H1 (cell line): ENCODE measurements at regions not wholly inside any gene's neighbourhood (a gene's known extent, or its start where the extent isn't known, plus 50 kb on each side); places are given as distances from the start of the nearest gene placed in this dataset.

ENCODE experiments used
- CTCF ChIA-PET: fragments of 300-600 bp; sonication (Branson Sonifier 250); formaldehyde crosslinking; loops from one replicate; lab custom pipeline; 2021; ENCODE audit not compliant: partially characterized antibody; lab: Charles Lee
- POLR2A ChIA-PET: fragments of 300-600 bp; sonication (Branson Sonifier 250); formaldehyde crosslinking; loops from one replicate; lab custom pipeline; 2021; ENCODE audit warnings: inconsistent platforms; ENCODE audit not compliant: partially characterized antibody; lab: Charles Lee
- DNase-seq, 2 experiments: peaks; one replicate each; pipeline versions ENCODE4 v3.0.0 to v3.0.0-alpha.2; 2010 to 2022; ENCODE audit warnings: low spot score in 2 of 2, low read depth in 1 of 2, mixed read lengths in 1 of 2
- FAIRE-seq: peaks from 2 replicates; lab custom pipeline; 2011; peaks lifted over from hg19 to GRCh38; lab: Jason Lieb, UNC
- H2AFZ ChIP-seq: 2 replicates; pipeline ENCODE4 v1.8.1; 2012; ENCODE audit warnings: low read length, inconsistent platforms
- H2AK5ac ChIP-seq: 2 replicates; pipeline ENCODE4 v1.6.1; 2013; ENCODE audit warnings: low read depth, low read length
- H2BK120ac ChIP-seq: replicated peaks from 2 replicates; pipeline ENCODE3; 2013; ENCODE audit warnings: low read depth, low read length, inconsistent platforms
- H2BK12ac ChIP-seq: 2 replicates; pipeline ENCODE4 v1.6.1; 2013; ENCODE audit warnings: low read depth, low read length
- H2BK15ac ChIP-seq: 2 replicates; pipeline ENCODE4 v1.6.1; 2013; ENCODE audit warnings: low read length
- H2BK20ac ChIP-seq: 2 replicates; pipeline ENCODE4 v1.6.1; 2013; ENCODE audit warnings: low read length
- H2BK5ac ChIP-seq: 2 replicates; pipeline ENCODE4 v1.6.1; 2013; ENCODE audit warnings: low read depth, low read length
- H3K14ac ChIP-seq: 2 replicates; pipeline ENCODE4 v1.6.1; 2013; ENCODE audit warnings: inconsistent platforms; ENCODE audit not compliant: insufficient read length
- H3K18ac ChIP-seq: 2 replicates; pipeline ENCODE4 v1.6.1; 2013; ENCODE audit warnings: low read length; ENCODE audit errors: extremely low read depth
- H3K23ac ChIP-seq: 2 replicates; pipeline ENCODE4 v1.6.1; 2013; ENCODE audit warnings: inconsistent platforms; ENCODE audit not compliant: insufficient read length
- H3K23me2 ChIP-seq: 2 replicates; pipeline ENCODE4 v1.6.1; 2013; ENCODE audit warnings: low read depth, low read length
- H3K27ac ChIP-seq: 2 replicates; pipeline ENCODE4 v1.6.1; 2011; ENCODE audit warnings: low read depth, low read length, inconsistent platforms
- H3K27me3 ChIP-seq, 4 experiments: replicated peaks in 1 of 4; 1 replicate in 1 of 4; 2 replicates in 3 of 4; pipeline versions ENCODE4 v1.6.1 to v1.8.1; 2011 to 2013; ENCODE audit warnings: low read length in 3 of 4, mild to moderate bottlenecking in 3 of 4, inconsistent platforms in 2 of 4, mixed read lengths in 2 of 4, moderate library complexity in 1 of 4; ENCODE audit not compliant: control insufficient read depth in 3 of 4, insufficient read depth in 3 of 4; ENCODE audit errors: extremely low read depth in 1 of 4
- H3K36me3 ChIP-seq, 4 experiments: 2 replicates each; pipeline versions ENCODE4 v1.6.1 to v1.8.1; 2011 to 2013; ENCODE audit warnings: mild to moderate bottlenecking in 4 of 4, low read length in 3 of 4, moderate library complexity in 2 of 4, control low read depth in 1 of 4, inconsistent platforms in 1 of 4; ENCODE audit not compliant: insufficient read depth in 4 of 4, control insufficient read depth in 2 of 4
- H3K4ac ChIP-seq: replicated peaks from 2 replicates; pipeline ENCODE3; 2013; ENCODE audit warnings: low read length, low read depth, mixed read lengths, inconsistent platforms; ENCODE audit not compliant: insufficient read length
- H3K4me1 ChIP-seq, 4 experiments: replicated peaks in 1 of 4; 1 replicate in 1 of 4; 2 replicates in 3 of 4; pipeline versions ENCODE4 v1.6.1 to v1.8.1; 2011 to 2013; ENCODE audit warnings: low read length in 3 of 4, inconsistent platforms in 2 of 4, mixed read lengths in 1 of 4; ENCODE audit not compliant: insufficient read depth in 4 of 4, control insufficient read depth in 3 of 4
- H3K4me2 ChIP-seq, 2 experiments: 2 replicates each; pipeline versions ENCODE4 v1.6.1 to v1.8.1; 2011 to 2013; ENCODE audit warnings: low read depth in 2 of 2, low read length in 2 of 2, control low read depth in 1 of 2, inconsistent platforms in 1 of 2, mild to moderate bottlenecking in 1 of 2; ENCODE audit not compliant: insufficient read depth in 1 of 2
- H3K4me3 ChIP-seq, 4 experiments: fragments of 200-600, 300-600 bp in 1 of 4; sonication (generic), shearing (Covaris generic), sonication (Bioruptor Twin) in 1 of 4; 2 replicates each; pipeline versions ENCODE4 v1.5.1 to v1.8.1; 2011 to 2016; ENCODE audit warnings: low read length in 4 of 4, low read depth in 3 of 4, control low read depth in 2 of 4, inconsistent platforms in 2 of 4, mild to moderate bottlenecking in 2 of 4, mixed read lengths in 1 of 4, moderate library complexity in 1 of 4; ENCODE audit not compliant: insufficient read depth in 2 of 4; ENCODE audit errors: extremely low read depth in 1 of 4
- H3K56ac ChIP-seq: replicated peaks from 2 replicates; pipeline ENCODE3; 2013; ENCODE audit warnings: low read depth, mild to moderate bottlenecking, mixed read lengths, low read length, inconsistent platforms; ENCODE audit not compliant: insufficient read length
- H3K79me1 ChIP-seq: 2 replicates; pipeline ENCODE4 v1.6.1; 2013; ENCODE audit warnings: low read depth, low read length, control low read depth
- H3K79me2 ChIP-seq, 2 experiments: 2 replicates each; pipeline versions ENCODE4 v1.6.1 to v1.8.1; 2012 to 2013; ENCODE audit warnings: low read length in 2 of 2, mild to moderate bottlenecking in 2 of 2, inconsistent platforms in 1 of 2; ENCODE audit not compliant: insufficient read depth in 2 of 2, control insufficient read depth in 1 of 2
- H3K9ac ChIP-seq, 4 experiments: replicated peaks in 1 of 4; 1 replicate in 1 of 4; 2 replicates in 3 of 4; pipeline versions ENCODE4 v1.6.1 to v1.8.1; 2011 to 2013; ENCODE audit warnings: low read depth in 3 of 4, low read length in 3 of 4, control low read depth in 2 of 4, mild to moderate bottlenecking in 2 of 4, moderate library complexity in 2 of 4, inconsistent platforms in 1 of 4; ENCODE audit errors: extremely low read depth in 1 of 4
- H3K9me3 ChIP-seq, 2 experiments: 2 replicates each; pipeline versions ENCODE4 v1.6.1 to v1.8.1; 2012 to 2013; ENCODE audit warnings: mild to moderate bottlenecking in 2 of 2, moderate library complexity in 2 of 2, control low read depth in 1 of 2, inconsistent platforms in 1 of 2, low read depth in 1 of 2, low read length in 1 of 2, mixed read lengths in 1 of 2; ENCODE audit not compliant: insufficient read depth in 2 of 2
- H4K20me1 ChIP-seq, 2 experiments: replicated peaks in 1 of 2; 2 replicates each; pipeline versions ENCODE3 to v1.8.1; 2011 to 2013; ENCODE audit warnings: inconsistent platforms in 2 of 2, low read length in 2 of 2, mild to moderate bottlenecking in 1 of 2; ENCODE audit not compliant: insufficient read depth in 2 of 2, control insufficient read depth in 1 of 2
- H4K5ac ChIP-seq: 2 replicates; pipeline ENCODE4 v1.6.1; 2013; ENCODE audit warnings: low read length, low read depth, mixed read lengths, inconsistent platforms; ENCODE audit not compliant: insufficient read length
- H4K8ac ChIP-seq: 2 replicates; pipeline ENCODE4 v1.8.0; 2013; ENCODE audit warnings: mild to moderate bottlenecking, moderate library complexity, low read length, inconsistent platforms; ENCODE audit not compliant: insufficient read depth; ENCODE audit errors: extremely low read depth
- H4K91ac ChIP-seq: replicated peaks from 2 replicates; pipeline ENCODE3; 2013; ENCODE audit warnings: low read length, mixed read lengths, inconsistent platforms; ENCODE audit not compliant: insufficient read length
- CBX8 ChIP-seq: fragments of 300-800, 300-1000 bp; sonication (generic); IDR thresholded peaks from 2 replicates; pipeline ENCODE4 v1.7.1; 2016; ENCODE audit warnings: low read depth, low read length, borderline replicate concordance
- GTF2F1 ChIP-seq: IDR thresholded peaks from 2 replicates; pipeline ENCODE4 v1.6.1; 2012; ENCODE audit warnings: low read depth, low read length, improper control_type of control experiment, borderline replicate concordance
- KDM4A ChIP-seq: IDR thresholded peaks from one replicate; pipeline ENCODE4 v1.7.1; 2012; ENCODE audit warnings: low read depth, mild to moderate bottlenecking, moderate library complexity, low read length, inconsistent platforms; ENCODE audit not compliant: severe bottlenecking
- NRF1 ChIP-seq: IDR thresholded peaks from 2 replicates; pipeline ENCODE4 v1.6.1; 2011; ENCODE audit warnings: mild to moderate bottlenecking, low read depth, low read length, improper control_type of control experiment
- POLR2A ChIP-seq, 2 experiments: IDR thresholded peaks; 1 replicate in 1 of 2; 2 replicates in 1 of 2; pipeline ENCODE4 v1.6.1; 2011; ENCODE audit warnings: low read depth in 2 of 2, low read length in 2 of 2, mild to moderate bottlenecking in 2 of 2; ENCODE audit errors: control extremely low read depth in 1 of 2
- POLR2AphosphoS5 ChIP-seq: IDR thresholded peaks from 2 replicates; pipeline ENCODE4 v1.6.1; 2011; ENCODE audit warnings: low read depth, low read length
- SIRT6 ChIP-seq: IDR thresholded peaks from one replicate; pipeline ENCODE4 v1.7.1; 2012; ENCODE audit warnings: low read length, inconsistent platforms
- TAF7 ChIP-seq: optimal IDR thresholded peaks from 2 replicates; pipeline ENCODE3; 2011; ENCODE audit warnings: low read depth, mild to moderate bottlenecking, inconsistent platforms, low read length, moderate library complexity, borderline replicate concordance
- TBP ChIP-seq: IDR thresholded peaks from 2 replicates; pipeline ENCODE4 v1.6.1; 2011; ENCODE audit warnings: low read depth, low read length, improper control_type of control experiment
- WGBS, 2 experiments: shearing (Covaris generic) in 1 of 2; methylation state at CpG; one replicate each; pipeline versions ENCODE4 v1.1.6 to v1.1.7; 2013 to 2015; ENCODE audit warnings: low lambda C conversion rate in 2 of 2, mixed read lengths in 2 of 2, inconsistent platforms in 1 of 2, low coverage in 1 of 2, missing lambda C conversion rate in 1 of 2; ENCODE audit not compliant: insufficient replicate concordance in 2 of 2, insufficient coverage in 1 of 2, insufficient read length in 1 of 2; ENCODE audit errors: extremely low coverage in 1 of 2, missing lambda C conversion rate in 1 of 2; 5-methylcytosine and 5-hydroxymethylcytosine counted together

- no peak overlapping the region for H3K27ac ChIP-seq
- H2AK5ac ChIP-seq = no peak overlapping the region
- no peaks in the 10 kb centered on the region for H3K9me3 ChIP-seq
- H3K4me1 ChIP-seq = peaks cover 0 to 7% (median 3%) of the 10 kb centered on the region in 4 experiments; a peak in 3 of 7 replicates
- no peak overlapping the region; the same call in 1 of the 2 replicates for H2BK5ac ChIP-seq
- H3K18ac ChIP-seq = no peak overlapping the region
- H2BK12ac ChIP-seq = no peak overlapping the region
- H4K5ac ChIP-seq = no peak overlapping the region
- H2BK15ac ChIP-seq = no peak overlapping the region
- H3K56ac ChIP-seq = no peak overlapping the region
- DNase-seq (no peak), FAIRE-seq (no peak)
- no peaks in the 10 kb centered on the region for H3K23me2 ChIP-seq
- no peak overlapping the region for H3K9ac ChIP-seq
- H3K14ac ChIP-seq = no peak overlapping the region
- ChIA-PET CTCF (no interaction called here), POLR2A (interaction anchor here (1.4 to 1.9 kb wide), 2 partner anchors 171 to 174 kb away, joined by 4 to 6 read pairs; no protein-coding TSS in a partner anchor)
- H3K23ac ChIP-seq = no peak overlapping the region
- H3K79me2 ChIP-seq = no peaks in the 10 kb centered on the region
- H3K4ac ChIP-seq = no peak overlapping the region
- no peaks in the 10 kb centered on the region for H3K36me3 ChIP-seq
- H2BK20ac ChIP-seq = no peak overlapping the region
- no peak overlapping the region for H3K4me3 ChIP-seq
- H2AFZ ChIP-seq = no peak overlapping the region
- no peak overlapping the region for H4K8ac ChIP-seq
- no peak overlapping the region for H2BK120ac ChIP-seq
- H3K27me3 ChIP-seq = no peaks in the 10 kb centered on the region
- peak in 1 of 2 experiments; percentile 90; a peak in 2 of 3 replicates for TF ChIP-seq POLR2A (IDR thresholded peaks at IDR 0.05; ENCODE audit: control extremely low read depth in 1 of 2, low read depth in 2 of 2, low read length in 2 of 2)
- TF ChIP-seq POLR2AphosphoS5 = peak; percentile 30; the same call in 1 of the 2 replicates
- no peak for TF ChIP-seq NRF1
- TF ChIP-seq GTF2F1 = peak; percentile 69; the same call in 1 of the 2 replicates
- no peak for TF ChIP-seq KDM4A
- TF ChIP-seq SIRT6 = no peak
- TF ChIP-seq TAF7 = peak; percentile 97
- no peak for TF ChIP-seq CBX8
- TF ChIP-seq TBP = peak; percentile 73; the same call in 1 of the 2 replicates
- no peak overlapping the region for H4K91ac ChIP-seq
- WGBS, 2 experiments = 76% methylated on average over 2 of the region's 2 CpGs; no CpG with 5 or more reads in 1 of the 2 experiments
- no peaks in the 10 kb centered on the region for H3K79me1 ChIP-seq
- no peaks in the 10 kb centered on the region for H4K20me1 ChIP-seq
- H3K4me2 ChIP-seq = no peak overlapping the region
These were observed 172.7 kb upstream of the MARCKS start for GRCh38 chr6:113684382-113684901.
